Activated naive CD8-positive, alpha-beta T cell (primary cell): ENCODE measurements at regions not wholly inside any gene's neighbourhood (a gene's known extent, or its start where the extent isn't known, plus 50 kb on each side); places are given as distances from the start of the nearest gene placed in this dataset.

Source experiments
- H3K27ac Mint-ChIP-seq: one replicate; pipeline ENCODE4 v1.8.0; 2021; ENCODE audit warnings: mixed read lengths
- H3K27me3 Mint-ChIP-seq: one replicate; pipeline ENCODE4 v1.8.0; 2021; ENCODE audit warnings: mixed read lengths
- H3K36me3 Mint-ChIP-seq: one replicate; pipeline ENCODE4 v1.8.0; 2021; ENCODE audit warnings: mixed read lengths
- H3K4me1 Mint-ChIP-seq: one replicate; pipeline ENCODE4 v1.8.0; 2021; ENCODE audit warnings: low read depth, mixed read lengths
- H3K4me3 Mint-ChIP-seq: one replicate; pipeline ENCODE4 v1.8.0; 2021; ENCODE audit warnings: mild to moderate bottlenecking, mixed read lengths
- H3K9me3 Mint-ChIP-seq: one replicate; pipeline ENCODE4 v1.8.0; 2021; ENCODE audit warnings: low read depth, mixed read lengths

DNA sequence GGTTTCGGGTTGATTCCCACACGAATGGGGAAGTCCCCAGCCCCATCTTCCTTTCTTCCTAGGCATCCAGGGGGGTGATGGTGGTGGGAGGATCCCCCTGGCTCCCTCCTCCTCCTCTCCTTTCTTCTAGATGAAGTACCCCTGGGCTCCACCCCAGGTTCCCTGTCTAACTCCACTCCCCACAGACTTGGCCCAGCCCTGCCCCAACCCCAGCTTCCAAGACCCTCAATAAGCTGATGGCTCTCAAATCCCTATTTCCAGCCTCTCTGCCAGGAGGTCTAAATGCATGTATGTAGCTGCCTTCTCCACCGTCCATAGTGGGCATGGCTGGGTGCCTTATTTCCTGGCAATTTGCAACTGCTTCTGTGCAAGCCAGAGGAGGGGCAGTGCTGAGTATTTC, 383.7 kb downstream of the BCL11B start:
- H3K36me3 Mint-ChIP-seq = no peaks in the 10 kb centered on the region

DNA sequence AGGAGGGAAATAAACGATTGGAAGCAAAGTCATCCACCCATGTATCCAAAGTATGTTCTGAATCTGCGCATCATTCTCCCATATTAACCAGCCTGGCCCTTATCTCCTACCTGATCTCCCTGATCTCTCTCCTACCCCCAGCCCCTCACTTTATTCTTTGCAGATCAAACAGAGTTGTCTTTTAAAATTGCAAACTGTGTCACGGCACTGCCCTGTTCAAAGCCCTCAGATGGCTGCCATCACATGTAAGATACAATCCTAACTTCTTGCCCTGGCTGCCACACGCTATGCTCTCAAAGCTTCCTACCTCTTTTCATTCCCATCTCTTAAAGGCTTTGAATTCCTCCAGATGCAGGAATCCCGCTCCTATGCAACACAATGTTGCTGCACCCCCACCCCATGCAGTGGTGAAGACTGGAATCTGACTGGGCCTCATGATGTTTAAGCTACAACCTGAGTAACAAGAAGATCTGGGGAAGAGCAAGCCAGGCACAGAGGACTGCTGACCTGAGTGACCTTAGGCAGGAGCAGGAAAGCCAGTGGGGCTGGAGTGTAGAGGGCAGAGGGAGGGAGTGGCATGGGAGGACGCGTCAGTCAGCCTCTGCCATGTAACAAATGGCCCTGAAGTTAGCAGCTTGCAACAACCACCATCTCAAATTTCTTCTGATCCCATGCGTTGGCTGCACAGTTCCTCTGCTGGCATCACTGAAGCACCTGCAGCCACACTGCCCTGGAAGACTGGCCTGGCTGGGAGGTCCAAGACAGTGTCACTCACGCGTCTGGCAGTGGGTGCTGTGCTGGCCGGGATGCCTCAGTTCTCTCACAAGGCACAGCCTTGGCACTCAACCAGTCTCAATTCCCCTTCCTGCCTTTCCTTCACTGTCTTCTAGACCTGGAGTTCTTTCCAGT, 382.8 kb downstream of the BCL11B start:
- Mint-ChIP-seq H3K27ac (no peak overlapping the region), H3K36me3 (no peaks in the 10 kb centered on the region), H3K9me3 (no peaks in the 10 kb centered on the region), H3K4me1 (peaks cover 10% of the 10 kb centered on the region), H3K27me3 (no peaks in the 10 kb centered on the region), H3K4me3 (no peak overlapping the region)

More for the DNA sequence above, 383.7 kb downstream of the BCL11B start:
- Mint-ChIP-seq H3K4me1 (peaks cover 10% of the 10 kb centered on the region), H3K4me3 (no peak overlapping the region), H3K9me3 (no peaks in the 10 kb centered on the region), H3K27ac (no peak overlapping the region), H3K27me3 (no peaks in the 10 kb centered on the region)

DNA sequence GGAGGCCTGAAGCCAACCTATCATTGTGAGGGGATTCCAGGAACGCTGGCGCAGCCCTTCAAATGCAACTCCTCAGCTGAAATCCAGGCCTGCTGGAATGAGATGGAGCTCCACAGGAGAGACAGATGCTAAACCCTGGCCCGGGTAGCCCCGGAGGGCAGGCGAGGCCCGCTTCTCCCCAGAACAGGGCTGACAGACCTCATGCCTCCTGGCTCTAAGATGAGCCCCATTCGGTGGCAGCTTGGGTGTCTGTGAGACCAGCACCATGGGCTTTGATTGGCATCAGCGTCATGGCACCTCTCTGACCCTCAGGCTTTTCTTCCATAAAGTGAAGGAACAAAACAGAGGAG, 382.2 kb downstream of the BCL11B start:
- Mint-ChIP-seq H3K9me3 (no peaks in the 10 kb centered on the region), H3K36me3 (no peaks in the 10 kb centered on the region), H3K27ac (no peak overlapping the region), H3K4me1 (peaks cover 10% of the 10 kb centered on the region), H3K4me3 (no peak overlapping the region), H3K27me3 (no peaks in the 10 kb centered on the region)

DNA sequence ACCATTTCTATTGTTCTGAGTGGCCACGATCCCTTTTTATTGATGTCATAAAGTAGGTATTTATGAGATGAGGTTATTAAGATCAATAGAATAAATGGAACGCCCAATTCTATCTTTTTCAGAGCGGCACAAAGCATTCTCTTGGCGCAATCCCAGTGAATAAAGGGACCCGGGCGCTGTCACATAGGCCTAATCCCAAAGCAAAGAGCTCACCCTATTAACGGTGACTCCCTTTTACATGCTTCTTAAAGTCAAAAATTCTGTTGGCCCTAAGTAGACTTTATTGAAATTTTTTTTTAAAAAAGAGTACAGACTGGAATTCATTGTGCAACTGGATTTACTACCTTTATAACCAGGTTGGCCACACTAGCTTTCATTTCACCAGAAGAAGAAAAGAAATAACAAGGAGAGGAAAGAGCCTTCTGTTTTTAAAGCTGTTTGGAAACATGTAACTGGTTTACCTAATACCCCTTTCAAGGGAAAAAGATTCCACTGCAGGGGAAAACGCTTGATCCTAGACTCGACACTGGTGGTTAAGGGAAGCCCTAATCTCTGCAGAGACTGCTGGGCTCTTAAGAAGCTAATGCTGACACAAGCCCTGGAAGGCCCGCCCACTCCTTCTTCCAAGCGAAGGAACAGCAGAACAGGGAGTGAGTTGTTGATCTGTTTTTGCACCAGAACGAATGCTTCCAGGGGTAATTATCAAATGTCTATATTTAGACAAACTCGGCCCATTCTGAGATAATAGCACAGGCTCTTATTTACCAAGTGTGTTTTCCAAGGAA, 381.2 kb downstream of the BCL11B start:
- no peaks in the 10 kb centered on the region for H3K9me3 Mint-ChIP-seq
- no peak overlapping the region for H3K27ac Mint-ChIP-seq
- H3K36me3 Mint-ChIP-seq = no peaks in the 10 kb centered on the region
- H3K27me3 Mint-ChIP-seq = no peaks in the 10 kb centered on the region
- peaks cover 10% of the 10 kb centered on the region for H3K4me1 Mint-ChIP-seq
- no peak overlapping the region for H3K4me3 Mint-ChIP-seq

DNA sequence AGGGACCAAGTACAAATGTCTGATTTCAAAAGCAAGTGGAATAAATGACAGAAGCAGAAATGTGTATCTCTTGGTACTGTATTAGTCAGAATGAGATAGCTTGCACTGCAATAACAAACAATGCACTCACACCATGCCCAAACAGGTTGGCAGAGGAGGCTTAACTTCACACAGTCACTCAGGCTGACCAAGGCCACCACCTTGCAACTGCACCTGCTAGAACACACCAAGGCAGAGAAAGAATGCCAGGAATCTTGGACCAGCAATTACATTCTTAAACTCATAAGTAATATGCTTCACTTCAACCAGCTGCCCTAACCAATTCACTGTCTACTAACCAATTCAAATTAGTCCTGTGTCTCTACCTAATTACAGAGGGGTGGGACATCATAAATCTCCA, 378.3 kb downstream of the BCL11B start:
- H3K9me3 Mint-ChIP-seq = no peaks in the 10 kb centered on the region
- H3K27me3 Mint-ChIP-seq = no peaks in the 10 kb centered on the region
- H3K4me3 Mint-ChIP-seq = no peak overlapping the region
- H3K36me3 Mint-ChIP-seq = no peaks in the 10 kb centered on the region
- peaks cover 5% of the 10 kb centered on the region for H3K4me1 Mint-ChIP-seq
- H3K27ac Mint-ChIP-seq = no peak overlapping the region

DNA sequence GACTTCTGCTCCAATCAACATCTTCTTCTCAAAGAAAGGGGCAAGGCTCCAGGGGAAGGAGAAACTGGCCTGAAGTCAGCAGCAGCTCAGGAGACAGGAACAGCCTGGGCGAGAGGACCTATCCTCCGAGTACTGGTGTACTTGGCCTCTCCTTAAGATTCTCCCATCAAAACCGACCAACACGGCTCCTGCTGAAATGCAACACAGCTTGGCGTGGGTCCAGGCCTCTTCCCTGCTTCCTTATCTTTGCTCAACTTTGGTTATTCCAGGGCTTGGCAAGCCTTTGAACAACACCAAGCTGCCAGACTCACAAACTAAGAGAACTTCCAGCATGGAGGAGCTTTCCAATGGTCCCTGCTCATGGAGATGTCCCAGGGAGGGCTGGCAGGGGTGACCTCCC, 377.4 kb downstream of the BCL11B start:
- Mint-ChIP-seq H3K4me3 (no peak overlapping the region), H3K27me3 (no peaks in the 10 kb centered on the region), H3K36me3 (no peaks in the 10 kb centered on the region), H3K27ac (no peak overlapping the region), H3K4me1 (no peaks in the 10 kb centered on the region), H3K9me3 (no peaks in the 10 kb centered on the region)

- Mint-ChIP-seq H3K27me3 (no peaks in the 10 kb centered on the region), H3K4me3 (no peak overlapping the region), H3K4me1 (no peaks in the 10 kb centered on the region), H3K27ac (no peak overlapping the region), H3K9me3 (no peaks in the 10 kb centered on the region), H3K36me3 (no peaks in the 10 kb centered on the region)
Measured at GRCh38 chr14:98896449-98896848, 375.5 kb downstream of the BCL11B start.

GRCh38 chr14:98897605-98898309, 374.2 kb downstream of the BCL11B start:
- H3K4me1 Mint-ChIP-seq = no peaks in the 10 kb centered on the region
- H3K4me3 Mint-ChIP-seq = no peak overlapping the region
- no peaks in the 10 kb centered on the region for H3K27me3 Mint-ChIP-seq
- H3K36me3 Mint-ChIP-seq = no peaks in the 10 kb centered on the region
- H3K9me3 Mint-ChIP-seq = no peaks in the 10 kb centered on the region
- H3K27ac Mint-ChIP-seq = no peak overlapping the region

- Mint-ChIP-seq H3K4me1 (peaks cover 2% of the 10 kb centered on the region), H3K27ac (no peak overlapping the region), H3K4me3 (no peak overlapping the region), H3K27me3 (no peaks in the 10 kb centered on the region), H3K9me3 (no peaks in the 10 kb centered on the region), H3K36me3 (no peaks in the 10 kb centered on the region)
Measured at GRCh38 chr14:98899441-98899840, 372.6 kb downstream of the BCL11B start.

DNA sequence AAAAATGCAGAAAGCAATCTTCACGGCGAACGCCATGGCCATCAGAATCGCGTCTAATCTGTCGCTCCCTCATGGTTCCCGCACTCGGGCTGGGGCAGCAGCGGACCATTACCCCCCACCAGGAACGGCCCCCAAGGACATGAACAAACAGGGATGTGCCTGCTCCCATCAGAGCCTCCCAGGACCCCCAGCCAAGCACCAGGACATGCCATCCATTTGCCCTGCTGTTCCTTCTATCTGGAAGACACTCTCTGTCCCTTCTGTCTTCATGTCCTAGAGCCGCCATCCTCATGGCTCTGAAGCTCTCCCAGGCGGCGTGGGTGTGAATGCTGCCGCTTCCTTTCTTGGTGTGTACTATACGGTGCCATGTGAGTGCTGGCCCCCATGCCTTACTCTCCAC, 371.8 kb downstream of the BCL11B start:
- H3K27ac Mint-ChIP-seq = no peak overlapping the region
- no peaks in the 10 kb centered on the region for H3K9me3 Mint-ChIP-seq
- no peak overlapping the region for H3K4me3 Mint-ChIP-seq
- no peaks in the 10 kb centered on the region for H3K36me3 Mint-ChIP-seq
- H3K4me1 Mint-ChIP-seq = peaks cover 4% of the 10 kb centered on the region
- H3K27me3 Mint-ChIP-seq = no peaks in the 10 kb centered on the region

DNA sequence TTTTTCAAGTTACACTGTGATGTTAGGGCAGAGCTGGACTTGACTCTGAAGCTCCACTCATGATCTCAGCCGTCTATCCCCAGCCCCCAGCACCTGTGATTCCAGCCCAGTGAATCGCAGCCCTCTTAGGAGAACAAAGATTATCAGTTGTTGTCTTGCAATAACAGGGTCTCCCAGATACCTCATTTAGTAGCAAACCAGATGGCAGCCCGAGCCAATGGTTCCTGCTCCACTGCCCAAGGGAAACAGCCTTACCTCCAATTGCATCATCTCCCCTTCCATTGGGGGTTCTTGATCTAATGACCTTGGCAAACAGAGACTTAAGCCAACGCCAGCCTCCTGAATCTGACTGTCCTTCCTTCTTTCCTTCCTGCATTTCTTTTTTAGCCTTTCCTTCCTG, 371.2 kb downstream of the BCL11B start:
- no peak overlapping the region for H3K4me3 Mint-ChIP-seq
- H3K9me3 Mint-ChIP-seq = no peaks in the 10 kb centered on the region
- H3K36me3 Mint-ChIP-seq = no peaks in the 10 kb centered on the region
- H3K27ac Mint-ChIP-seq = no peak overlapping the region
- no peaks in the 10 kb centered on the region for H3K27me3 Mint-ChIP-seq
- H3K4me1 Mint-ChIP-seq = peaks cover 4% of the 10 kb centered on the region

- H3K27ac Mint-ChIP-seq = no peak overlapping the region
- no peaks in the 10 kb centered on the region for H3K36me3 Mint-ChIP-seq
- no peaks in the 10 kb centered on the region for H3K9me3 Mint-ChIP-seq
- peaks cover 4% of the 10 kb centered on the region for H3K4me1 Mint-ChIP-seq
- H3K4me3 Mint-ChIP-seq = no peak overlapping the region
- H3K27me3 Mint-ChIP-seq = no peaks in the 10 kb centered on the region
Measured at GRCh38 chr14:98901511-98902205, 370.3 kb downstream of the BCL11B start.

- no peak overlapping the region for H3K4me3 Mint-ChIP-seq
- H3K9me3 Mint-ChIP-seq = no peaks in the 10 kb centered on the region
- H3K36me3 Mint-ChIP-seq = no peaks in the 10 kb centered on the region
- H3K4me1 Mint-ChIP-seq = peaks cover 4% of the 10 kb centered on the region
- no peak overlapping the region for H3K27ac Mint-ChIP-seq
- no peaks in the 10 kb centered on the region for H3K27me3 Mint-ChIP-seq
Measured at GRCh38 chr14:98903371-98903770, 368.6 kb downstream of the BCL11B start.

- peaks cover 4% of the 10 kb centered on the region for H3K4me1 Mint-ChIP-seq
- no peaks in the 10 kb centered on the region for H3K36me3 Mint-ChIP-seq
- no peaks in the 10 kb centered on the region for H3K27me3 Mint-ChIP-seq
- H3K4me3 Mint-ChIP-seq = no peak overlapping the region
- no peak overlapping the region for H3K27ac Mint-ChIP-seq
- no peaks in the 10 kb centered on the region for H3K9me3 Mint-ChIP-seq
Measured at GRCh38 chr14:98904677-98905076, 367.3 kb downstream of the BCL11B start.
